Fibroblast of gingiva (primary cell): ENCODE measurements at regions not wholly inside any gene's neighbourhood (a gene's known extent, or its start where the extent isn't known, plus 50 kb on each side); places are given as distances from the start of the nearest gene placed in this dataset.
A peak's percentile ranks its signal among the peaks of the same experiment; 100 is the strongest.

ENCODE experiments used
- DNase-seq: peaks from one replicate; pipeline ENCODE4 v3.0.0-alpha.2; 2011; ENCODE audit warnings: low read depth

GRCh38 chr2:217523286-217523685 lies 479.5 kb downstream of the TNS1 start:
- DNase-seq, result no peak

- DNase-seq, result peak; percentile 65
These were observed 481.0 kb downstream of the TNS1 start for GRCh38 chr2:217521820-217522219.

DNA sequence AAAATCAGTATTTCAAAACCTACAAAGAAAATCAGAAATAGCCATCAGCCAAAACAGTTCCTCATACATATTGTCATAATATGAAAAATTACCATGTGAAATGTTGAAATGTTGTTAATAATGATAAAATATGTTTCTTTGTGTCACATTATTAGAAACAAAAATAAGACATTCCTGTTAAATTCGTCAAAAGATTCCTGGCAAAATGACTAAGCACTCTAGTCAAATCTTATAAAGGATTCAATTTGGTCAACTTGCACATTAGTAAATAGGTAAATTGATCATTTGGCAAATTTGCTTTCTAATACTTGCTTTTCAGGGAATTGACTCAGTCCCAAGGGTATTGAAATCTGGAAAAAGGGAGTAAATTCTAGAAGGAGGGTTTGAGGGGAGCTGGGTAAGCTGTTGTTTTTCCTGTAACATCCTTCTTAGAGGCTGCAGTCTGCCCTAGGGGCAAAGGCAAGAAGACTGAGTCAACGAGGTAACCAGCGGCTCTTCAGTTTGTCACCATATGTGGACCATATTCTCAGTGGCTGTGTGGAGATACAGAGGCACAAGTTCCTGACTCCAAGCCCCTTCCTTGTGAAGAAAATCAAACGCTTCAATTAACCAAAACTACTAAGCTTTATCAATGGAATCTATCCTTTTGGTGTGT lies 482.3 kb downstream of the TNS1 start:
- peak; percentile 26 for DNase-seq

DNA sequence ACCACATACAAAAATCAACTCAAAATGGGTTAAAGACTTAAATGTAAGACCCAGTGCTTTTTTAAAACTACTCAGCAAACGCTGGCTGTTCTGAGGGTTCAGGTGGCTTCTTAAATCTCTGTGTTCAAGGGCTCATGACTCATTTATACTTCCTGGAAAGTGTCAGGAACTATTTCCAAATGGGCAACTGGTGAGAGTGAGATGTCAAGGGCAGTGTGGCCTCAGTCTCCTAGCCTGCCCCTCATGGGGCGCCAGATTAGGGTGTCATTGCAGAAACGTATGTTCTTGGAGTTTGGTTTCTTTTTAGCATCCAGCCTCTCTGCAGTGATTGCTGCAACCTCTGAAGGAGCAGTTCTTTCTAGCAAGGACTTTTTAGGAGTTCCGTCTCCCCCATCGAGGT lies 485.4 kb downstream of the TNS1 start:
- no peak for DNase-seq

GRCh38 chr2:217515615-217516309 lies 487.0 kb downstream of the TNS1 start:
- DNase-seq, result no peak

- DNase-seq, result no peak
These were observed 489.5 kb downstream of the TNS1 start for GRCh38 chr2:217513258-217513657.

DNA sequence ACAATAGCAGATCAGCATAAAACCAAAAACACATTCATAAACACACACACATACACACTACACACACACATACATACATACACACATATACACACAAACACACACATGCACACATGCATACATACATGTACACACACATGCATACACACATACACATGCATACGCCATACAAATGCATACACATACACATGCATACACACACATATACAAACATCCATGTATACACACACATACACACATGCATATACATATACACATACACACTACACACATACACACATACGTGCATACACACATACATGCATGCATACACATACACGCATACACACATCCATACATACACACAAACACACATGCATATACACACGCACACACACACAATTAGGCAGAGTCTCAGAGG lies 490.1 kb downstream of the TNS1 start:
- no peak for DNase-seq

DNA sequence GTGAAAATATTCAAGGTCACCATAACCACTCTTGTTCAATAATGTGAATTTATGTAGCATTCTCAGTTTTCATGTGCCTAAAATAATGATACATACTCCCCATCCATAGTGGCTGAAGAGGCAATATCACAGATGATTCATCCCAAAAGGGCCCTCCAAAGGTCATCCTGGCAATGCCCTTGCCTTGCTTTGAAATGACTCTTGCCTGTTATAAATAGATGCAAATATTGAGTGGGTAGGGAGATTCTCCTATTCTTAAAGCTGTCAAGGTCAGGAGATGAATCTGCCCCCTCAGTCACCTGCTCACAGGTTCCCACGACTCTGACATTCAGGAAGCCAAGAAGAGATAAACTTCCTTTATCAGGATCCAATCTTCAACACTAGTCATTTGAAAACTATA lies 490.5 kb downstream of the TNS1 start:
- DNase-seq, result no peak

DNA sequence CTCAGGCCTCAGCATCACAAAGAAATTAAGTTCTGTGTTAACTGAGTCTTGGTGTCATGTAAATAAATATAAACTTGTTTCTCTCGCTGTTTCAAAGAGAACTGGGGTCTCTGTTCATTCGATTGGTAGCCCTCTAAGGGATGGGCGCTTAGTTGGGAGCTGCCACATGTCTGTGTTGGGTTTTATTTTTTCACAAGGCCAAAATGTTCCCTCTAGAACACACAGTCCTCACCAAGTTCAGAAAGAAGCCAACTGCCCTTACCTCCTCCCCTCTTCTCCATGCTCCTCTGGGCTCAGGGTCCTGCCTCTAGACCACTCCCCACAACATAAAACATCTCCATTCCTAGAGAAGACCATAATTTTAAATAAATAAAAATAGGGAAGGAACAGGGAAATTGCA lies 490.9 kb downstream of the TNS1 start:
- DNase-seq, result no peak

DNA sequence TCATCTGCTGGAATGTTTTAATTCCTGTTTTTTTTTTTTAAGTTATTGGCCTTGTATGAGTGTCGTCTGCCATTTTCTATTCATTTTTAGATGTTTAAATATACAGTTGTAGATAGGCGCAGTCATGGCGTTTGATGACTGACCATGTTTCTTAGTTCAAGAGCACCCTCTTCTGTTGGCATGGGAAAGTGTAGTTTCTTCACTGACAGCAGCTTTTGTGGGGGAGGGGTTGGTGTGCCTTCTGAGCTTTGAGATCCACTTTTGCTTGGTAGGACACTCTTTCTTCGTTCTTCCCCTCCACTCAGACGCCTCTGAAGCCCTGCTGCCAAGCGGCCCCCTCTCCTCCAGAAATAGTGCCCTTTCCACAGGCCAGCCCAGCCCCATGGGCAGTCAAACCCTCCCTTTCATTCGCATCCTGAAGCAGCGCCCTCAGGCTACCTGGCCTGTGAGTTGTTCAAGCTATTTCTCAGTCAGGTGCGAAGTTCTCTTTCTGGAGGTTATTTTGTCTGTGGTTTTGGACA lies 492.0 kb downstream of the TNS1 start:
- DNase-seq, result peak; percentile 77

DNA sequence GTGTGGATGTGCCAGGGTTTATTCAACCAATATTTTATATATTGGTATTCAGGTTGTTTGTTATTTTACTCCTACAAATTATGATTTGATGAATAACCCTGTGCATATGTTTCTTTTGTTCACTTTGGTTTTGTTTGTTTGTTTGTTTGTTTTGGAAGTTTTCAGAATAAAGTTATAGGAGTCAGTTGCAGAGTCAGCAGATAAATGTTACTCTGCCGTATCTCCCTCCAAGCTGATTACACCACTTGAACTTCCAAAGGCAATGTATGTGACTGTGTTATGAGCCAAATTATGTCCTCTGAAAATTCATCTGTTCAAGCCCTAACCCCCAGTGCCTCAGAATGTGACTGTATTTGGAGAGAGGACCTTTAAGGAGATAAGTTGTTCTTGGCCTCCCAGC lies 497.5 kb downstream of the TNS1 start:
- no peak for DNase-seq

DNA sequence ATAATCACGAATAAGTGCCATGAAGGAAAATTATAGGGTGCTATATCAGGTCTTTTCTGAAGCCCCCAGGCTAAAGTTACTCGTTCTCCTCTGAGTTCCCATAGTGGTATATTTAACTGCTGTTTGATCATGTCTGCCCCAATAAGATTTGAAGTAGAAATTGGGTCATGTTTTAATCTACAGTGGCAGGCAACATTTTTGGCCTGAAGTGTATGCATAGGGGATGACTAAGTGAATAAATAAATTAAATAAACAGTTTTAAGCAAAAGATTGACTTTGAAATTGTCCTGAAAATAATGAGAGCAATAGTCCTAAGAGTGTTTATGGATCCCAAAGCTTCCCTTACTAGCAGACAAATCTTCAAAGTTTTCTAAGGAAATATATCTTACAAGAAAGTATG lies 500.9 kb downstream of the TNS1 start:
- no peak for DNase-seq

DNA sequence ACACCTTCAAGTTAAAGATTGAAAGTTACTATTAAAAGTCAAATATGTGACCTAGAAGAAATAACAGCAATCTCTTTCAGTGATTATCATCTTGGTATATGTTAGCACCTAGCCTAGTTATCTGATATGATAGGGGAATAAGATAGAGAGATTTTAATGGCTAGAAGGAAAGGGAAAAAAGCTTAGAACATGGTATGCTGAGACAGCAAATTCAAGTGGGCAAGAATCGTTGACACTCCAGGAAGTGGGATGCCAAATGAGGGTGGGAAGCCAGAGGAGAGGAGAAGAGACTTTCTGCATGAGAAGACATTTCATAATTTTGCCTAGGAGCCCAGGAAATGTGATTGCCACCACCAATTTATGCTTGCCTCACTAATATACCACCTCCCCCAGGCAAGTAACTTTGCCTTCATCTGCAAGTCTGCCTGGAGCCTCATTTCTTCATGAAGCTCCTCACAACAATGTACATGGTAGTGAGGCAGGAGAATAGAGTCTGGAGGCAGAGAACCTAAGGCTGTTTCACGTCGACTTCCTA lies 504.9 kb downstream of the TNS1 start:
- no peak for DNase-seq

GRCh38 chr2:217494557-217494956 lies 508.2 kb downstream of the TNS1 start:
- no peak for DNase-seq

- no peak for DNase-seq
These were observed 511.5 kb downstream of the TNS1 start for GRCh38 chr2:217491271-217491670.

- no peak for DNase-seq
These were observed 513.4 kb downstream of the TNS1 start for GRCh38 chr2:217489145-217489960.

GRCh38 chr2:217484046-217484445 lies 518.7 kb downstream of the TNS1 start:
- no peak for DNase-seq

- peak; percentile 90 for DNase-seq
These were observed 520.6 kb downstream of the TNS1 start for GRCh38 chr2:217482056-217482710.

GRCh38 chr2:217481577-217481976 lies 521.2 kb downstream of the TNS1 start:
- no peak for DNase-seq

DNA sequence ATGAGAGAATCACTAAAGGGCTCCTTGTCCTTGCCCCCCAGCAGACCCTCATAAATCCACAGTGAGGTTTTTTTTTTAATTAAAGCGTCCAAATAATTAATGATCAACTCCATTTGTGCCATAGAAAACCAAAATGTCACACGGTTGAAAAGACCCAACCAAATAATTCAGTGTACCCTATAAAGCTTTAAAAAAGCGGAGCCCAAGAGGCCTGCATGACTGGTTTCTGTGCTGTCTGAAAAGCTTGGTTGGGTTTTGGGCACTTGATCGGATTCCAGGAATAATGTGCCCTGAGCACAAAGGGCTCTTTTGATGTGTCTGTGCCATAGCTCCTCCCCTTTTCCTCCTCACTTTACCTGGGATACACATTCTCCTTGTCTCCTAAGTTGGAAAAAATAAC lies 523.2 kb downstream of the TNS1 start:
- no peak for DNase-seq

DNA sequence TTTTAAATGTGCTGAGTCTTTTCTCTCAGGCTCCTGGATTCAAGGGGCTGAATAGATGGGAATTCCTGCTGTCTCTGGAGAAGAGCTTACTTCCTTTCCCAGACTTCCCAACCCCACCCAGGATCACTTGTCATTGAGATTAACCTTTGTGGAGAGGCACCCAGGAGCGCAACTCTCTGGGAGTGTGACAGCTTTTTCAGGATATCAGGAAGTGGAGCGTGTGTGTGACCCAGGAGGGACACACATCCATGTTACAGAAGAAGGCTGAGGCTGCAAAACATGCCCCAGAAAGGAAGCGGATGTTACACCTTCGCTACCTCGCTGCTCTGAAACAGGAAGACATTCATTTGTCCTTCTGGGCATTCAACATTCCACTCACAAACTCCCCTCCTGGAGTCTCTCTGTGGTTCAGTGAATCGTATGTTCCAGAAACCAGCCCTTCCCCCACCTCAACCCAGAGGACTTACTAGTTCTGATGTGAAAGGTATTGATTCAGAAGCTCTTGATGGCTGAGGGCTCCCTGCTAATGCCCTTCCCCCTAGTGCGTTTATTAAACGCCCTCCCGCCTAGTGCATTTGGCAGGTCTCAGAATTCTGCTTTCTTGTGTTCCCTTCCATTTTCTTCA lies 523.9 kb downstream of the TNS1 start:
- no peak for DNase-seq

DNA sequence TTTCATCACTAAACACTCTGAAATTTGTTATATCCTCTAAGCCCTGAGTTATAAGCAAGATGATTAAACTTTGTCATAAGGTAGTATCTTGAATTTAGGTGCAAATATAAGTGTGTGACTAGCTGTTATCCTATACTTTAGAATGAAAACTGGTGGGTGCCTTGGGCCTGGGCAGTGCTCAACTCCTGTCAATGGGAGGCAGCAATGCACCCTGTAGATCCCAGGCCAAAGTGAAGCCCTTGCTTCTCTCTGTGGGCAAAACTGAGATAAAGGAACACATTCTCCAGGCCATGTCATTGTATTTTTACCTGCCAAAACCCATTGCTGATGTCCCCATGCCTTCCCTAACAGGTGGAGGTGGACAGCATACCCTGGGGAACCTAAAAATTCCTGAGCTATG lies 525.2 kb downstream of the TNS1 start:
- no peak for DNase-seq
